GM12892 (cell line): ENCODE measurements at regions not wholly inside any gene's neighbourhood (a gene's known extent, or its start where the extent isn't known, plus 50 kb on each side); places are given as distances from the start of the nearest gene placed in this dataset.

Experiments used
- POLR2A ChIP-seq: IDR thresholded peaks from 2 replicates; pipeline ENCODE4 v1.6.1; 2011; ENCODE audit warnings: low read depth, low read length, control low read depth
- POLR2AphosphoS5 ChIP-seq: IDR thresholded peaks from 2 replicates; pipeline ENCODE4 v1.6.1; 2011; ENCODE audit warnings: low read depth, low read length, control low read depth
- TAF1 ChIP-seq: IDR thresholded peaks from 2 replicates; pipeline ENCODE4 v1.6.1; 2011; ENCODE audit warnings: low read depth, mild to moderate bottlenecking, control low read depth, low read length, borderline replicate concordance

DNA sequence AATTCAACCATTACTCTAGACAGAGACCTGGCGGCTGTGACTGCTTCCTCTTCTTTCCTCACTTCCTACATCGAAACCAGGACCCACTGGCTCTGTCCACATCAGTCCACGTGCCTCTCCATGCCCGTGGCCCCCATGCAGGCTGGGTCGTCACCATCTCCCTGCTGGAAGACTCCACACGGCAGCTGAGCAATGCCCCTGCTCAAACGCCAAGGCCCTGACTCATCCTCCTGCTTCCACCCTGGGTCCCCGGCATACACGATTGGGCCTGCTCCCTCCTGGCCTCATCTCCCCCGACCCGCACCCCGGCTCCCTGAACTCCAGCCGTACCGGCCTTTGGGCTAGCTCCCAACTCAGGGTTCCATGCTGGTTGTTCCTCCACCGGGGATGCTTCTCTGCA, 67.2 kb upstream of the IER5L start:
- no peak for TF ChIP-seq POLR2AphosphoS5
- TF ChIP-seq POLR2A = no peak
- TF ChIP-seq TAF1 = no peak
